ENCODE measurements at regions not wholly inside any gene's neighbourhood (a gene's known extent, or its start where the extent isn't known, plus 50 kb on each side); places are given as distances from the start of the nearest gene placed in this dataset.

DNA sequence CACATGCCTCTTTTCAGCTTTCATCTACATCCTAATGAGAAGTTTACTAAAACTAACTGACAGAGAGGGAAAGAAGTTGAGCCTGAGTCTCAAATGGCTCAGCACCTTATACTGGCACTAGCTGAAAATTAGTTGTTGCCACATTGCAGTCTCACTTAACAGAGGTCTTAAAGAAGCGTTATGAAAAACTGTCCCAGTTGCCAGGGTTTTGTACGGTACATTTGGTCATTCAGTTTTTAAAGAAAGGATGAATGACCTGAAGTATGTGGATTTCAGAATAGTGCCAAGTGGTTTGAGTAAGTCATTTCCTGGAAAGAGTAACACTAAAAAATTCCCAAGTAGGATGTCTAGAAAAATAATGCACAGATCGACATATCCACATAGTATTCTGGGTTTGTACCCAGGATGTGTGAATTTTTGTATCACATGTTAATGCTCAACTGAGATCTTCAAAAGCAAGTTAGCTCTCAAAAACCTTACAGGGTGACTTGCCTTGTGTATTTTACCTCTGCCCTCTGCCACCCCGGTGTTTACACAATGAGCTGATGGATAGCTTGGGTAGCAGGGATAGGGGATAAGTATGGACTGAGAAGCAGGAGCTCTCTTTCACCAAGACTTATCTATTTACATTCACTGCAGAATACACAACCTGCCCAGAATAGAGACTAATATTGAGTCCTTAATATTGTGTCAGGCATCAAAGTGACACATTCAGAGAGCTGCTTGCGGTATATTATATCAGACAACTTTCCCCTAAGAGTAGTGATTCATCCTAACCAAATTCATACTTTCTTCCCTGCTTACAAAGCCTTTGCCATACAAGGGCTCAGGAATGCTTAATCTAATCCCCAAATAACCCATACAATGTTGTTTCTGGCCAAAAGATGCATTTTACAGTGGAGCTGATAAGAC is 1075.7 kb upstream of the PABPC4L start (continued):
- TF ChIP-seq, protein P1, sequence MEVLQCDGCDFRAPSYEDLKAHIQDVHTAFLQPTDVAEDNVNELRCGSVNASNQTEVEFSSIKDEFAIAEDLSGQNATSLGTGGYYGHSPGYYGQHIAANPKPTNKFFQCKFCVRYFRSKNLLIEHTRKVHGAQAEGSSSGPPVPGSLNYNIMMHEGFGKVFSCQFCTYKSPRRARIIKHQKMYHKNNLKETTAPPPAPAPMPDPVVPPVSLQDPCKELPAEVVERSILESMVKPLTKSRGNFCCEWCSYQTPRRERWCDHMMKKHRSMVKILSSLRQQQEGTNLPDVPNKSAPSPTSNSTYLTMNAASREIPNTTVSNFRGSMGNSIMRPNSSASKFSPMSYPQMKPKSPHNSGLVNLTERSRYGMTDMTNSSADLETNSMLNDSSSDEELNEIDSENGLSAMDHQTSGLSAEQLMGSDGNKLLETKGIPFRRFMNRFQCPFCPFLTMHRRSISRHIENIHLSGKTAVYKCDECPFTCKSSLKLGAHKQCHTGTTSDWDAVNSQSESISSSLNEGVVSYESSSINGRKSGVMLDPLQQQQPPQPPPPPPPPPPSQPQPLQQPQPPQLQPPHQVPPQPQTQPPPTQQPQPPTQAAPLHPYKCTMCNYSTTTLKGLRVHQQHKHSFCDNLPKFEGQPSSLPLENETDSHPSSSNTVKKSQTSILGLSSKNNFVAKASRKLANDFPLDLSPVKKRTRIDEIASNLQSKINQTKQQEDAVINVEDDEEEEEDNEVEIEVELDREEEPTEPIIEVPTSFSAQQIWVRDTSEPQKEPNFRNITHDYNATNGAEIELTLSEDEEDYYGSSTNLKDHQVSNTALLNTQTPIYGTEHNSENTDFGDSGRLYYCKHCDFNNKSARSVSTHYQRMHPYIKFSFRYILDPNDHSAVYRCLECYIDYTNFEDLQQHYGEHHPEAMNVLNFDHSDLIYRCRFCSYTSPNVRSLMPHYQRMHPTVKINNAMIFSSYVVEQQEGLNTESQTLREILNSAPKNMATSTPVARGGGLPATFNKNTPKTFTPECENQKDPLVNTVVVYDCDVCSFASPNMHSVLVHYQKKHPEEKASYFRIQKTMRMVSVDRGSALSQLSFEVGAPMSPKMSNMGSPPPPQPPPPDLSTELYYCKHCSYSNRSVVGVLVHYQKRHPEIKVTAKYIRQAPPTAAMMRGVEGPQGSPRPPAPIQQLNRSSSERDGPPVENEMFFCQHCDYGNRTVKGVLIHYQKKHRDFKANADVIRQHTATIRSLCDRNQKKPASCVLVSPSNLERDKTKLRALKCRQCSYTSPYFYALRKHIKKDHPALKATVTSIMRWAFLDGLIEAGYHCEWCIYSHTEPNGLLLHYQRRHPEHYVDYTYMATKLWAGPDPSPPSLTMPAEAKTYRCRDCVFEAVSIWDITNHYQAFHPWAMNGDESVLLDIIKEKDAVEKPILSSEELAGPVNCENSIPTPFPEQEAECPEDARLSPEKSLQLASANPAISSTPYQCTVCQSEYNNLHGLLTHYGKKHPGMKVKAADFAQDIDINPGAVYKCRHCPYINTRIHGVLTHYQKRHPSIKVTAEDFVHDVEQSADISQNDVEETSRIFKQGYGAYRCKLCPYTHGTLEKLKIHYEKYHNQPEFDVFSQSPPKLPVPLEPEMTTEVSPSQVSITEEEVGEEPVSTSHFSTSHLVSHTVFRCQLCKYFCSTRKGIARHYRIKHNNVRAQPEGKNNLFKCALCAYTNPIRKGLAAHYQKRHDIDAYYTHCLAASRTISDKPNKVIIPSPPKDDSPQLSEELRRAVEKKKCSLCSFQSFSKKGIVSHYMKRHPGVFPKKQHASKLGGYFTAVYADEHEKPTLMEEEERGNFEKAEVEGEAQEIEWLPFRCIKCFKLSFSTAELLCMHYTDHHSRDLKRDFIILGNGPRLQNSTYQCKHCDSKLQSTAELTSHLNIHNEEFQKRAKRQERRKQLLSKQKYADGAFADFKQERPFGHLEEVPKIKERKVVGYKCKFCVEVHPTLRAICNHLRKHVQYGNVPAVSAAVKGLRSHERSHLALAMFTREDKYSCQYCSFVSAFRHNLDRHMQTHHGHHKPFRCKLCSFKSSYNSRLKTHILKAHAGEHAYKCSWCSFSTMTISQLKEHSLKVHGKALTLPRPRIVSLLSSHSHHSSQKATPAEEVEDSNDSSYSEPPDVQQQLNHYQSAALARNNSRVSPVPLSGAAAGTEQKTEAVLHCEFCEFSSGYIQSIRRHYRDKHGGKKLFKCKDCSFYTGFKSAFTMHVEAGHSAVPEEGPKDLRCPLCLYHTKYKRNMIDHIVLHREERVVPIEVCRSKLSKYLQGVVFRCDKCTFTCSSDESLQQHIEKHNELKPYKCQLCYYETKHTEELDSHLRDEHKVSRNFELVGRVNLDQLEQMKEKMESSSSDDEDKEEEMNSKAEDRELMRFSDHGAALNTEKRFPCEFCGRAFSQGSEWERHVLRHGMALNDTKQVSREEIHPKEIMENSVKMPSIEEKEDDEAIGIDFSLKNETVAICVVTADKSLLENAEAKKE (CRISPR knock-in tag; IDR thresholded peaks at IDR 0.05): no peak
- TF ChIP-seq JUNB (IDR thresholded peaks at IDR 0.05; ENCODE audit: unreplicated experiment): no peak
- no peak for TF ChIP-seq EZH2 (IDR thresholded peaks at IDR 0.05; ENCODE audit: low read depth, unreplicated experiment)
- no peak for TF ChIP-seq NANOG (IDR thresholded peaks at IDR 0.05; ENCODE audit: borderline replicate concordance)

- ATAC-seq: no peak
- no peak for DNase-seq (ENCODE audit: low spot score)
- Histone ChIP-seq H3K36me3 (ENCODE audit: insufficient read depth) (no peaks in the 10 kb centered on the region), H3F3A (replicated peaks; ENCODE audit: low read depth) (no peaks in the 10 kb centered on the region), H3K79me2 (replicated peaks; ENCODE audit: insufficient read depth) (no peaks in the 10 kb centered on the region), H3K4me3 (no peak overlapping the region), H4K20me1 (replicated peaks; ENCODE audit: insufficient read depth) (no peaks in the 10 kb centered on the region), H3K4me1 (ENCODE audit: insufficient read depth) (no peaks in the 10 kb centered on the region), H3K27ac (ENCODE audit: low read depth) (no peak overlapping the region), H3K9me2 (ENCODE audit: insufficient read depth) (no peaks in the 10 kb centered on the region), H3K27me3 (ENCODE audit: insufficient read depth) (no peaks in the 10 kb centered on the region), H2AFZ (no peak overlapping the region), H3K4me2 (no peak overlapping the region)
- Mint-ChIP-seq H3K27me3 (ENCODE audit: insufficient read depth, low read depth, poor library complexity) (no peaks in the 10 kb centered on the region), H3K27ac (no peak overlapping the region), H3K36me3 (ENCODE audit: low read depth) (no peaks in the 10 kb centered on the region), H3K9me3 (no peaks in the 10 kb centered on the region), H3K4me1 (no peaks in the 10 kb centered on the region), H3K4me3 (no peak overlapping the region)
- no peak for TF ChIP-seq REST (IDR thresholded peaks at IDR 0.05; ENCODE audit: unreplicated experiment)
- no peak for TF ChIP-seq POLR2AphosphoS5 (IDR thresholded peaks at IDR 0.05; ENCODE audit: low read depth)
- no peak for TF ChIP-seq ZNF331 (CRISPR knock-in tag; IDR thresholded peaks at IDR 0.05; ENCODE audit: low read depth)
Observed at GRCh38 chr4:135274416-135274815, 1072.8 kb upstream of the PABPC4L start.
